ENCODE measurements at regions not wholly inside any gene's neighbourhood (a gene's known extent, or its start where the extent isn't known, plus 50 kb on each side); places are given as distances from the start of the nearest gene placed in this dataset.
A peak's percentile ranks its signal among the peaks of the same experiment; 100 is the strongest.

- H3K4me1 ChIP-seq, result no peaks in the 10 kb centered on the region
- H3K9me3 Mint-ChIP-seq (ENCODE audit: unreplicated experiment), result no peaks in the 10 kb centered on the region
- H3K36me3 ChIP-seq (ENCODE audit: control insufficient read depth, insufficient read depth, low read length), result no peaks in the 10 kb centered on the region
- intact Hi-C loops (cut with micrococcal nuclease; ENCODE audit: unreplicated experiment), result no loop called here
- H3K27me3 Mint-ChIP-seq (ENCODE audit: insufficient read depth, unreplicated experiment), result no peaks in the 10 kb centered on the region
- no peaks in the 10 kb centered on the region for H3K36me3 Mint-ChIP-seq (ENCODE audit: insufficient read depth, unreplicated experiment)
- no peaks in the 10 kb centered on the region for H3K9me3 ChIP-seq
- BruUV-seq (replicated peaks), result no TSS peak
- no peak overlapping the region for H3K4me3 Mint-ChIP-seq (ENCODE audit: unreplicated experiment)
- TF ChIP-seq CTCF (IDR thresholded peaks at IDR 0.05; ENCODE audit: insufficient read depth in 1 of 2, low read depth in 1 of 2, low read length in 1 of 2, severe bottlenecking in 1 of 2, unreplicated experiment in 1 of 2), result no peak
- no peaks in the 10 kb centered on the region for H3K27me3 ChIP-seq (replicated peaks; ENCODE audit: control insufficient read depth, insufficient read depth, low read length)
- POLR2A ChIA-PET, result no interaction called here
- H3K4me1 Mint-ChIP-seq (ENCODE audit: low read depth, unreplicated experiment), result no peaks in the 10 kb centered on the region
- no peak overlapping the region for H3K27ac Mint-ChIP-seq (ENCODE audit: unreplicated experiment)
- H3K4me3 ChIP-seq (ENCODE audit: low read depth, low read length), result no peak overlapping the region
- CTCF ChIA-PET, result no interaction called here
- no peak for DNase-seq
Measured at GRCh38 chr9:17083258-17083657, 51.6 kb upstream of the CNTLN start.

- no peak overlapping the region for H3K4me3 Mint-ChIP-seq (ENCODE audit: unreplicated experiment)
- H3K36me3 Mint-ChIP-seq (ENCODE audit: insufficient read depth, unreplicated experiment), result no peaks in the 10 kb centered on the region
- BruUV-seq (replicated peaks), result no TSS peak
- no peak overlapping the region for H3K4me3 ChIP-seq (ENCODE audit: low read depth, low read length)
- CTCF ChIA-PET, result no interaction called here
- peak in 1 of 2 experiments; percentile 16 for DNase-seq
- TF ChIP-seq CTCF (IDR thresholded peaks at IDR 0.05; ENCODE audit: insufficient read depth in 1 of 2, low read depth in 1 of 2, low read length in 1 of 2, severe bottlenecking in 1 of 2, unreplicated experiment in 1 of 2), result no peak
- H3K27me3 ChIP-seq (replicated peaks; ENCODE audit: control insufficient read depth, insufficient read depth, low read length), result no peaks in the 10 kb centered on the region
- H3K36me3 ChIP-seq (ENCODE audit: control insufficient read depth, insufficient read depth, low read length), result no peaks in the 10 kb centered on the region
- no peak overlapping the region for H3K27ac Mint-ChIP-seq (ENCODE audit: unreplicated experiment)
- H3K9me3 ChIP-seq, result no peaks in the 10 kb centered on the region
- no peaks in the 10 kb centered on the region for H3K4me1 ChIP-seq
- H3K27me3 Mint-ChIP-seq (ENCODE audit: insufficient read depth, unreplicated experiment), result no peaks in the 10 kb centered on the region
- no peaks in the 10 kb centered on the region for H3K4me1 Mint-ChIP-seq (ENCODE audit: low read depth, unreplicated experiment)
- intact Hi-C loops (cut with micrococcal nuclease; ENCODE audit: unreplicated experiment), result no loop called here
- POLR2A ChIA-PET, result no interaction called here
- no peaks in the 10 kb centered on the region for H3K9me3 Mint-ChIP-seq (ENCODE audit: unreplicated experiment)
Measured at GRCh38 chr9:17082343-17083064, 52.3 kb upstream of the CNTLN start.

- Histone ChIP-seq H3K27me3 (replicated peaks; ENCODE audit: control insufficient read depth, insufficient read depth, low read length) (no peaks in the 10 kb centered on the region), H3K36me3 (ENCODE audit: control insufficient read depth, insufficient read depth, low read length) (no peaks in the 10 kb centered on the region), H3K9me3 (no peaks in the 10 kb centered on the region), H3K4me1 (no peaks in the 10 kb centered on the region), H3K4me3 (ENCODE audit: low read depth, low read length) (no peak overlapping the region)
- no peak for DNase-seq
- intact Hi-C loops (cut with micrococcal nuclease; ENCODE audit: unreplicated experiment), result no loop called here
- H3K4me3 Mint-ChIP-seq (ENCODE audit: unreplicated experiment), result no peak overlapping the region
- CTCF ChIA-PET, result no interaction called here
- BruUV-seq (replicated peaks), result no TSS peak
- H3K4me1 Mint-ChIP-seq (ENCODE audit: low read depth, unreplicated experiment), result no peaks in the 10 kb centered on the region
- no peaks in the 10 kb centered on the region for H3K9me3 Mint-ChIP-seq (ENCODE audit: unreplicated experiment)
- no peak overlapping the region for H3K27ac Mint-ChIP-seq (ENCODE audit: unreplicated experiment)
- TF ChIP-seq CTCF (IDR thresholded peaks at IDR 0.05; ENCODE audit: insufficient read depth in 1 of 2, low read depth in 1 of 2, low read length in 1 of 2, severe bottlenecking in 1 of 2, unreplicated experiment in 1 of 2), result no peak
- no peaks in the 10 kb centered on the region for H3K36me3 Mint-ChIP-seq (ENCODE audit: insufficient read depth, unreplicated experiment)
- H3K27me3 Mint-ChIP-seq (ENCODE audit: insufficient read depth, unreplicated experiment), result no peaks in the 10 kb centered on the region
- POLR2A ChIA-PET, result no interaction called here
Measured at GRCh38 chr9:17081814-17082213, 53.0 kb upstream of the CNTLN start.

Measured in Caco-2 (cell line).